ENCODE measurements at regions not wholly inside any gene's neighbourhood (a gene's known extent, or its start where the extent isn't known, plus 50 kb on each side); places are given as distances from the start of the nearest gene placed in this dataset.

DNA sequence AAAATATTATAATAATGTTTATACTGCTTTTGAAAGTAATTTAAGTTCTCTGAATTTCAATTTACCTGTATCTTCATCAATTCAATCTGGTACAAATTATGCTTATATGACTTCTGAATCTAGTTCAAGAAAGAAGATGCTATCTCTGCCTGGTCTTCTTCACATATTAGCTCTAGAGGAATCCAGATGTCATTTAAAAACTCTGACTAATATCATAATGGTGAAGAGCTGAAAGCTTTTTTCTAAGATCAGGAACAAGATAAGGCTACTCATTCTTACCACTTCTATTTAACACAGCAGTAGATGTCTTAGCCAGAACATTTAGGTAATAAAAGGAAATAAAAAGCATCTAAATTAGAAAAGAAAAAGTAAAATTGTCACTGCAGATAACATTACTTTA is 636.1 kb downstream of the ARAP2 start (continued):
- TF ChIP-seq, protein P1, sequence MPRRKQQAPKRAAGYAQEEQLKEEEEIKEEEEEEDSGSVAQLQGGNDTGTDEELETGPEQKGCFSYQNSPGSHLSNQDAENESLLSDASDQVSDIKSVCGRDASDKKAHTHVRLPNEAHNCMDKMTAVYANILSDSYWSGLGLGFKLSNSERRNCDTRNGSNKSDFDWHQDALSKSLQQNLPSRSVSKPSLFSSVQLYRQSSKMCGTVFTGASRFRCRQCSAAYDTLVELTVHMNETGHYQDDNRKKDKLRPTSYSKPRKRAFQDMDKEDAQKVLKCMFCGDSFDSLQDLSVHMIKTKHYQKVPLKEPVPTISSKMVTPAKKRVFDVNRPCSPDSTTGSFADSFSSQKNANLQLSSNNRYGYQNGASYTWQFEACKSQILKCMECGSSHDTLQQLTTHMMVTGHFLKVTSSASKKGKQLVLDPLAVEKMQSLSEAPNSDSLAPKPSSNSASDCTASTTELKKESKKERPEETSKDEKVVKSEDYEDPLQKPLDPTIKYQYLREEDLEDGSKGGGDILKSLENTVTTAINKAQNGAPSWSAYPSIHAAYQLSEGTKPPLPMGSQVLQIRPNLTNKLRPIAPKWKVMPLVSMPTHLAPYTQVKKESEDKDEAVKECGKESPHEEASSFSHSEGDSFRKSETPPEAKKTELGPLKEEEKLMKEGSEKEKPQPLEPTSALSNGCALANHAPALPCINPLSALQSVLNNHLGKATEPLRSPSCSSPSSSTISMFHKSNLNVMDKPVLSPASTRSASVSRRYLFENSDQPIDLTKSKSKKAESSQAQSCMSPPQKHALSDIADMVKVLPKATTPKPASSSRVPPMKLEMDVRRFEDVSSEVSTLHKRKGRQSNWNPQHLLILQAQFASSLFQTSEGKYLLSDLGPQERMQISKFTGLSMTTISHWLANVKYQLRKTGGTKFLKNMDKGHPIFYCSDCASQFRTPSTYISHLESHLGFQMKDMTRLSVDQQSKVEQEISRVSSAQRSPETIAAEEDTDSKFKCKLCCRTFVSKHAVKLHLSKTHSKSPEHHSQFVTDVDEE (CRISPR knock-in tag; IDR thresholded peaks at IDR 0.05) = no peak
- TF ChIP-seq ZNF8 (CRISPR knock-in tag; IDR thresholded peaks at IDR 0.05) = no peak
- TF ChIP-seq RARB (CRISPR knock-in tag; IDR thresholded peaks at IDR 0.05) = no peak
- no peak for TF ChIP-seq ZC3H10 (CRISPR knock-in tag; IDR thresholded peaks at IDR 0.05)

DNA sequence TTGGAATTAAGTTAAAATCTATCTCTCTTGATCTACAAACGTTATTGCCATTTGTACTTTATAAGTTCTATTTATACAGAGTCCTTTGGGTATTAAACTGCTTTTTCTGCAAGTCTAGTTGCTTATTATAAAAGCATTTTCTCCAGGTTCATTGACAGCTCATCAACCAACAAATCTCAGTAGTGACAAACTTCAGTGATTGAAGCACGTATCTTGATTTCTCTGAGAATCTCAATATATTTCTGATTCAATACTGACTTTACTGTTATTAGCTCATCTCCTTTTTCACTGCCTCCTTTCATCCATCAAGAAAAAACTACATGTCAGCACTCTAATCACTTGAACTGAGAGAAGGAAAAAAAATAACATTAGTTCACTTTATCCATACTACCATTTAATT is 630.2 kb downstream of the ARAP2 start:
- ATAC-seq = no peak
- TF ChIP-seq ZC3H10 (CRISPR knock-in tag; IDR thresholded peaks at IDR 0.05) = no peak
- TF ChIP-seq ISL1 (CRISPR knock-in tag; IDR thresholded peaks at IDR 0.05) = no peak
- TF ChIP-seq, protein P2, sequence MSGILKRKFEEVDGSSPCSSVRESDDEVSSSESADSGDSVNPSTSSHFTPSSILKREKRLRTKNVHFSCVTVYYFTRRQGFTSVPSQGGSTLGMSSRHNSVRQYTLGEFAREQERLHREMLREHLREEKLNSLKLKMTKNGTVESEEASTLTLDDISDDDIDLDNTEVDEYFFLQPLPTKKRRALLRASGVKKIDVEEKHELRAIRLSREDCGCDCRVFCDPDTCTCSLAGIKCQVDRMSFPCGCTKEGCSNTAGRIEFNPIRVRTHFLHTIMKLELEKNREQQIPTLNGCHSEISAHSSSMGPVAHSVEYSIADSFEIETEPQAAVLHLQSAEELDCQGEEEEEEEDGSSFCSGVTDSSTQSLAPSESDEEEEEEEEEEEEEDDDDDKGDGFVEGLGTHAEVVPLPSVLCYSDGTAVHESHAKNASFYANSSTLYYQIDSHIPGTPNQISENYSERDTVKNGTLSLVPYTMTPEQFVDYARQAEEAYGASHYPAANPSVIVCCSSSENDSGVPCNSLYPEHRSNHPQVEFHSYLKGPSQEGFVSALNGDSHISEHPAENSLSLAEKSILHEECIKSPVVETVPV (CRISPR knock-in tag; IDR thresholded peaks at IDR 0.05) = no peak
- TF ChIP-seq, protein P1 (CRISPR knock-in tag; IDR thresholded peaks at IDR 0.05) = no peak
- no peak for TF ChIP-seq GLIS3 (CRISPR knock-in tag; IDR thresholded peaks at IDR 0.05)
- TF ChIP-seq ZFP30 (CRISPR knock-in tag; IDR thresholded peaks at IDR 0.05) = no peak
- TF ChIP-seq, protein P3, sequence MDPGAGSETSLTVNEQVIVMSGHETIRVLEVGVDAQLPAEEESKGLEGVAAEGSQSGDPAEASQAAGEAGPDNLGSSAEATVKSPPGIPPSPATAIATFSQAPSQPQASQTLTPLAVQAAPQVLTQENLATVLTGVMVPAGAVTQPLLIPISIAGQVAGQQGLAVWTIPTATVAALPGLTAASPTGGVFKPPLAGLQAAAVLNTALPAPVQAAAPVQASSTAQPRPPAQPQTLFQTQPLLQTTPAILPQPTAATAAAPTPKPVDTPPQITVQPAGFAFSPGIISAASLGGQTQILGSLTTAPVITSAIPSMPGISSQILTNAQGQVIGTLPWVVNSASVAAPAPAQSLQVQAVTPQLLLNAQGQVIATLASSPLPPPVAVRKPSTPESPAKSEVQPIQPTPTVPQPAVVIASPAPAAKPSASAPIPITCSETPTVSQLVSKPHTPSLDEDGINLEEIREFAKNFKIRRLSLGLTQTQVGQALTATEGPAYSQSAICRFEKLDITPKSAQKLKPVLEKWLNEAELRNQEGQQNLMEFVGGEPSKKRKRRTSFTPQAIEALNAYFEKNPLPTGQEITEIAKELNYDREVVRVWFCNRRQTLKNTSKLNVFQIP (CRISPR knock-in tag; IDR thresholded peaks at IDR 0.05; ENCODE audit: borderline replicate concordance, low read depth) = no peak
- no peak for TF ChIP-seq PPARA (CRISPR knock-in tag; IDR thresholded peaks at IDR 0.05; ENCODE audit: borderline replicate concordance)
- TF ChIP-seq TCF4 (CRISPR knock-in tag; IDR thresholded peaks at IDR 0.05; ENCODE audit: borderline replicate concordance) = no peak
- TF ChIP-seq, protein P4, sequence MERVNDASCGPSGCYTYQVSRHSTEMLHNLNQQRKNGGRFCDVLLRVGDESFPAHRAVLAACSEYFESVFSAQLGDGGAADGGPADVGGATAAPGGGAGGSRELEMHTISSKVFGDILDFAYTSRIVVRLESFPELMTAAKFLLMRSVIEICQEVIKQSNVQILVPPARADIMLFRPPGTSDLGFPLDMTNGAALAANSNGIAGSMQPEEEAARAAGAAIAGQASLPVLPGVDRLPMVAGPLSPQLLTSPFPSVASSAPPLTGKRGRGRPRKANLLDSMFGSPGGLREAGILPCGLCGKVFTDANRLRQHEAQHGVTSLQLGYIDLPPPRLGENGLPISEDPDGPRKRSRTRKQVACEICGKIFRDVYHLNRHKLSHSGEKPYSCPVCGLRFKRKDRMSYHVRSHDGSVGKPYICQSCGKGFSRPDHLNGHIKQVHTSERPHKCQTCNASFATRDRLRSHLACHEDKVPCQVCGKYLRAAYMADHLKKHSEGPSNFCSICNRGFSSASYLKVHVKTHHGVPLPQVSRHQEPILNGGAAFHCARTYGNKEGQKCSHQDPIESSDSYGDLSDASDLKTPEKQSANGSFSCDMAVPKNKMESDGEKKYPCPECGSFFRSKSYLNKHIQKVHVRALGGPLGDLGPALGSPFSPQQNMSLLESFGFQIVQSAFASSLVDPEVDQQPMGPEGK (CRISPR knock-in tag; IDR thresholded peaks at IDR 0.05; ENCODE audit: borderline replicate concordance) = no peak
- TF ChIP-seq ESRRG (CRISPR knock-in tag; IDR thresholded peaks at IDR 0.05) = no peak
- no peak for TF ChIP-seq ARNTL (CRISPR knock-in tag; IDR thresholded peaks at IDR 0.05; ENCODE audit: borderline replicate concordance, low read depth)
- no peak for TF ChIP-seq ZNF565 (CRISPR knock-in tag; conservative IDR thresholded peaks at IDR 0.05; ENCODE audit: low read depth)
- no peak for TF ChIP-seq ZFP3 (CRISPR knock-in tag; IDR thresholded peaks at IDR 0.05)
- TF ChIP-seq OSR1 (CRISPR knock-in tag; IDR thresholded peaks at IDR 0.05) = no peak
- no peak for TF ChIP-seq TOX (CRISPR knock-in tag; IDR thresholded peaks at IDR 0.05; ENCODE audit: borderline replicate concordance)
- no peak for TF ChIP-seq SNAI2 (CRISPR knock-in tag; IDR thresholded peaks at IDR 0.05)

DNA sequence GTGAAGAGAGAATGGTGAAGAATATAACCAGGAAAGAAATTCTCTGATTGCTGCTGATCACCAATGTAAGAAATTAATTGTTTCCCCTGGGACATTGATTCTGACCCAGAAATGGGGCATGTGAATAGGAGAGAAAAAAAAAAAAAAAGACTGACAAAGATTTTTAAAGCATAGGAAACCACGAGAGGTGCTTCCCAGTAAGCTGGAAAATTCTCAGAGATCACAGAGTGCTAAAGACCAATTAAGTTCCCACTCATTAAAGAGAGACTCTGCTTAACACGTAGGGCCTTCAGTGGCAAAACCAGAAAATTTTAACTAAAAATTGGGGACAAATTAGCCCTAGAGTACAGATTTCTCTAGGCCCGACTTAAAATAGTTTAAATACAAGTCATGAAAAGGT is 604.4 kb downstream of the ARAP2 start:
- ATAC-seq = no peak
- TF ChIP-seq GLIS3 (CRISPR knock-in tag; IDR thresholded peaks at IDR 0.05) (no peak), BACH2 (CRISPR knock-in tag; IDR thresholded peaks at IDR 0.05; ENCODE audit: borderline replicate concordance) (no peak), ZC3H10 (CRISPR knock-in tag; IDR thresholded peaks at IDR 0.05) (no peak), ESRRG (CRISPR knock-in tag; IDR thresholded peaks at IDR 0.05) (no peak)
- TF ChIP-seq, protein P4 (CRISPR knock-in tag; IDR thresholded peaks at IDR 0.05; ENCODE audit: borderline replicate concordance) = no peak

Measured in SK-N-SH treated with all-trans-retinoic acid at 6 μM for 48 hours (cell line).